HG03039 (cell line): ENCODE measurements at regions not wholly inside any gene's neighbourhood (a gene's known extent, or its start where the extent isn't known, plus 50 kb on each side); places are given as distances from the start of the nearest gene placed in this dataset.
"Not testable (repeated sequence)": the region's sequence is repeated elsewhere in the genome, so short reads cannot be mapped to it uniquely, and the experiment has no call there.

ENCODE experiments used
- ATAC-seq: cut with Tn5 transposase; IDR thresholded peaks from one replicate; pipeline ENCODE4 v1.9.1; 2021; ENCODE audit warnings: mild to moderate bottlenecking, moderate library complexity; ENCODE audit not compliant: unreplicated experiment

DNA sequence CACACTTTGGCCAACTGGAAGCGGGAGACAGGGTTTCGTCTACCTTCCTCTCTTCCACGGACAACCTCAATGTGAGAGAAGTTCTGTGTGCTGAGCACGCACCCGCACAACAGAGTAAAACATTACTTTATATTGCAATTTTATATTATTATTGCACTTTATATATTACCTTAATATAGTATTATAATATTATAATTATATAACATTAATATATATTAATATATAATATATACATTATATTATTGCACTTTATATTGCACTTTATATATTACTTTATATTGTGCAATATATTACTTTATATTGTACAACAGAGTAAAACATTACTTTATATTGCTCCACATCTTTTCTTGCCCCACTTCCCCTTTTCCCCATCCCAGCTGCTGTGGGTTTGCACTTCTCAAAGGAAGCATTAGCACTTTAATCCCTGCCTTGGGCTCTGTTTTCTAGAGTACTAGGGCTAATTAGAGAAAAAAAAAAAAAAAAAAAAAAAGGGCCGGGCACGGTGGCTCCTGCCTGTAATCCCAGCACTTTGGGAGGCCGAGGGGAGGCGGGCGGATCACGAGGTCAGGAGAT, 76.4 kb upstream of the SLC4A7 start:
- ATAC-seq: no peak

- ATAC-seq: no peak
Measured at GRCh38 chr3:27559835-27560234, 75.7 kb upstream of the SLC4A7 start.

DNA sequence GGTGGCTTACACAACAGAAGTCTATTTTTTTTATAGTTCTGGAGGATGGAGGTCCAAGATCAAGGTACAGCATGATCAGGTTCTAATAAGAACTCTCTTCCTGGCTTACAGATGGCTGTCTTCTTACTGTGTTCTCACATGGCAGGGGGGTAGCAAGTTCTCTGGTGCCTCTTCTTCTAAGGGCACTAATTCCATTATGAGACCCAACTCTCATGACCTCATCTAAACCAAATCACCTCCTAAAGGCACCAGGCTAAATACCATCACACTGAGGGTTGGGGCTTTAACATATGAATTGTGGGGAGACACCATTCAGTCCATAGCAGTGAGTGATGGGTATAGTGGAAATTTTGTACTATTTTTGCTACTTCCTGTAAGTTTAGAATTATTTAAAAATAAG, 75.2 kb upstream of the SLC4A7 start:
- no peak for ATAC-seq

DNA sequence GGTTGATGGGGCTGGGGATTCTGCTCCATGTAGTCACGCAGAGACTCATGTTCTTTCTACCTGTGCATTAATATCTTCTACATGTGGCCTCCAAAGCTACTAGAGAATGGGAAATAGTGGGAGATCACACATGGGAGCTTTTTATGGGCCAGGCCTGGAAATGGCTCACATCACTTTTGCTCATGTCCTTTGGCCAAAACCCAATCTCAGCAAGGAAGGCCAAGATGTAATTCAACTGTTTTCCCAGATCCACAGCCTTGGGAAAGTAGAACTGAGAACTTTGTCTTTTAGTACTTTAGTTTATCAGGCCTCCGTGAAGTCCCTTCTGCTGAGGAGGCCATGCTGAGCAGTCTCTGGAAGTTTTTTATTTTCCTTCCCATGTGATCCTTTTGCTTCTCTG, 73.2 kb upstream of the SLC4A7 start:
- no peak for ATAC-seq

DNA sequence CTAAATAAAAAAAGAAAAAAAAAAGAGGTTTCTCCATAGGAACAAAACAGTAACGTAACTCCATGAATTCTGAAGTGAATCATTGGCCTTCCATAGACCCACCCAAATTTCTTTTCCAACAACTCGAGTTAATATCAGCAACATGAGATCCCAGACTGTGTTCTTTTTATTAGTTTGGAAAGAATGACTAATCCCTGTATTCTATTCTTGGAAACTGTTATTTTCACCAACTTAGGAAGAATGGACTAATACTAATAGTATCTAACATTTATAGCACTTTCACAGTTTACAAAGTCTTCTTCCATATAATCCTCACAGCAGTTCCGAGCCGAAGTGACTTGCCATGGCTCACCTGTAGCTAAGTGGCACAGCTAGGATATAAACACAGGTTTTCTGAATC, 72.7 kb upstream of the SLC4A7 start:
- no peak for ATAC-seq

DNA sequence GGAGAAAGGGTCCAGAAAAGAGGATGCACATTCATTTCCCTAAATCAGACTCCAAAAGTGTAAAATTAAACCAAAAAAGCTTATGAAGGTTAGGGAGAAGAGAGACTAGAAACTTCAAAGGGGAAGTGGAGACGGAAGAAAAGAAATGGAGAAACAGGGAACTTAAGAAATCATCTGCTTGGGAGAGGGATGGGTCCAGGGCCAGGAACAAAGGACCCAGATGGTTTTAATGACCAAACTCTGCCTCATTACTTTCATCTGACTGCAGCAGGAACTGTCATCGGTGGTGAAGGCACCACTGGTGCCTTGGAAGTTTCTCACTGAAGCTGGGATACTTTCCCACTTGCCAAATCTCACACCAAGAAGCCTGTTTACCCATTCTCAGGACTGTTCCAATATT, 70.5 kb upstream of the SLC4A7 start:
- ATAC-seq: no peak

DNA sequence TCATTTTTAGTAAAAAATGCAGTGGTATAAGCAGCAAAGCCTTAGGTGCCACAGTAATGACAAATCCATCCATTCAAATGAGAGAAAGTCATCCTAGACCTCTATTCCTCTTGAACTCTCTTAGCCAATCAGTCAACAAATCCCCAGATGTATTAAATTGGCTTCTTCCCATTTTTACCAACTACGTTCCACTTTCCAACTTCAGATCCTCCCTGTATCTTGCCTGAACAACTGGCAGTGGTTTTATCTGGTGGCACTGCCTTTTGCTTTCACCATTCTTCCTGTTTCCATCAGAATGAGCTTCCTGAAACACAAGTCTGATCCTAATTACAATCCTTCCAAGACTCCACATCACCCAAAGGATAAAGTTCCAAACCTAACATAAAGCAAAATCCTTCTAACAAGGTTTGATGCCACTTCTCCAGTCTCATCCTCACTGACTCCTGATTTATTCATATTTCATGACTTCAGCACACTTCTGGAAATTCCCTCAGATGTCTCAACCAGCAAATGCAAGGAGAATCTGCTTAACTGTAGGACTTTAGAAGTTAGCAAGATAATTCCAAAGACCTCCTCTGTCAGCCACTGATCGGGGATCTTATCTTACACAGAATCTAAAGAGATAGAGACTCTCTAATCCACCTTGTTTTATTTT, 69.8 kb upstream of the SLC4A7 start:
- ATAC-seq: no peak

DNA sequence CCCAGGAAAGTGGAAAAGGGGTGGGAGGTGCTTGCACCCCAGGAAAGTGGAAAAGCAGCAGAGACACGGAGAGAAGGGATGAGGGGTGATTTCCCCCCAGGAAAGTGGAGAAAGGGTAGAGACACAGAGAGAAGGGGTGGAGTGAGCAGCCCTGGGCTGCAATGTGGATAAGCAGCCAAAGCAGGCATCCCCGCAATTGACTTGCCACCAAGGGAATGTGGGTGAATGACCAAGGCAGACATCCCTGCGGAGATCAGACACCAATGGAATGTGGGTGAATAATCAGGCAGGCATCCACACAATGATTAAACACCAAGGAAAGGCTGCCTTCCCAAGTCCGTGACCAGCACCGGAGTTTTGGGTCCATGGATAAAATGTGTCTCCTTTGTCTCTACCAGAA, 68.5 kb upstream of the SLC4A7 start:
- ATAC-seq: not testable (repeated sequence)

DNA sequence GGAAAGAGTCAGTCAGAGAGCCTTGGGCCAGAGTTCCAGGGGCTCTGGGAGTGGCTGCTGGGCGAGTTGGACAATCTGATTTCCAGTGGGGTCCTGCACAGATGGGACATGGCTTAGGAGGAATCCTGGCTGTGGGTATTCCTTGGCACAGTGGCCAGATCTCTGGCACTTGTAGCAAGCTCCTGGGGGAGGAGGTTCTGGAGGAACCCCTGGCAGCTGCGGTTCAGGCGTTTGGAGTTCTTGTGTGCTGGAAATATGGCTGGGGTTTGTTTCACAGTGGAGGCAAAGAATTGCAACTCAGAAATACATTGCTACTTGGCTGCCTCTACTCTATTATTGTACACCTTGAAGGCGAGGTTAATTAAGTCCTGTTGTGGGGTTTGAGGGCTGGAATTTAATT, 67.2 kb upstream of the SLC4A7 start:
- not testable (repeated sequence) for ATAC-seq

- ATAC-seq: no peak
Measured at GRCh38 chr3:27545061-27545460, 60.9 kb upstream of the SLC4A7 start.

GRCh38 chr3:27544372-27544865, 60.2 kb upstream of the SLC4A7 start:
- no peak for ATAC-seq

DNA sequence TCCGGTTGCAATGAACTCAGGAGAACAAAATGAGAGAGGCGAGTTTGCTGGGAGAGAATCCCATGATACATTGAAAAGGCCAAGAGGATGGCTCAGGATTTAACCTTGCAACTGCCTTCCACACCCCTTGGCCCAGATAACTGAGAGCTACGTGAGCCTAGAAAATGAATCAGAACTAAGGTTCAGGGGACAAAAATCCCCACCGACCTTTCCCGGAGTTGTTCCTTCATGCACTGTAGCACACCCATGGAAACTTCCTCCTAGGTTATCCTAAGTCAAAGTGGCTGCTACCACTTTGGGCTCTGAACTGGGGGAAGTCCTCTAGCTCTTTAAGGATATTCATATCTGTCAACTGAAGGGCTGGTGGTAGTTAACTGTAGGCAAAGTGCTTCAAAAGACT, 58.3 kb upstream of the SLC4A7 start:
- ATAC-seq: no peak

- ATAC-seq: no peak
Measured at GRCh38 chr3:27540231-27540630, 56.0 kb upstream of the SLC4A7 start.

DNA sequence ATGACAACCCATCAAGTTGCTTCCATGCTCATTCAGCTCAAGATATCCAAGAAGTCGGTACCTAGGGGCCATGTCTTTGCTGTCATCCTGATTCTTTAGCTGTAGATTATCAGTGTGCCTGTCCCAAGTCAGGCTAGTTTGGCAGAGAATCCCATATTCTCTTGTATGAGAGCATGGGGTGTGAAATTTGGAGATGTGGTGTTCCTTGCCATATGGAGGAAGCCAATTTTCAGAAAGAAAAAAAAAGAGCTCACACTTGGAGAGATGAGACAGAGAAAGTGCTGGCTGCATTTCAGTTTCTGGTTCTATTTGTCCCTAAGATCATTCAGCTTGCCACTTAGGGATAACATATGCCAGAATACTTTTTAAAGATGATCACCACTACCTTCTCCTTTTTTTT, 52.3 kb upstream of the SLC4A7 start:
- ATAC-seq: no peak

DNA sequence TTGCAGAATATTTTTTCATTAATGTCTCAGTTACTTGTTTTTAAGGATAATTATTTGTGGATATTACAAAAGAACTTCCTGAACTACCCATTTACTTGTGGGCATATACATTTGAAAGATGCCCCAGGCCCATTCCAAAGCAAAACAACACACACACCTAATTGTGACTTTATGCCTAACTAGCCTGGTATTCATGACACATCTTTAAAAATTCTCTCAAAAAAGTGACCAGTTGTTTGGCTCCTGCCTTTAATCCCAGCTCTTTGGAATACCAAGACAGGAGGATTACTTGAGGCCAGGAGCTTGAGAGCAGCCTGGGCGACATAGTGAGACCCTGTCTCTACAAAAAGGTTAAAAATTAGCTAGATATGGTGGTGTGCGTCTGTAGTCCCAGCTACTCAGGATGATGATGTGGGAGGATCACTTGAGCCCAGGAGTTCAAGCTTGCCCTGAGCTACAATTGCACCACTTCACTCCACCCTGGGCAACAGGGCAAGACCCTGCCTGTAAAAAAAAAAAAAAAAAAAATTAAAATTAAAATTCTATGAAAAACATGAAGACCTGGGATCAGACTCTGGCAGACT, 51.7 kb upstream of the SLC4A7 start:
- no peak for ATAC-seq

DNA sequence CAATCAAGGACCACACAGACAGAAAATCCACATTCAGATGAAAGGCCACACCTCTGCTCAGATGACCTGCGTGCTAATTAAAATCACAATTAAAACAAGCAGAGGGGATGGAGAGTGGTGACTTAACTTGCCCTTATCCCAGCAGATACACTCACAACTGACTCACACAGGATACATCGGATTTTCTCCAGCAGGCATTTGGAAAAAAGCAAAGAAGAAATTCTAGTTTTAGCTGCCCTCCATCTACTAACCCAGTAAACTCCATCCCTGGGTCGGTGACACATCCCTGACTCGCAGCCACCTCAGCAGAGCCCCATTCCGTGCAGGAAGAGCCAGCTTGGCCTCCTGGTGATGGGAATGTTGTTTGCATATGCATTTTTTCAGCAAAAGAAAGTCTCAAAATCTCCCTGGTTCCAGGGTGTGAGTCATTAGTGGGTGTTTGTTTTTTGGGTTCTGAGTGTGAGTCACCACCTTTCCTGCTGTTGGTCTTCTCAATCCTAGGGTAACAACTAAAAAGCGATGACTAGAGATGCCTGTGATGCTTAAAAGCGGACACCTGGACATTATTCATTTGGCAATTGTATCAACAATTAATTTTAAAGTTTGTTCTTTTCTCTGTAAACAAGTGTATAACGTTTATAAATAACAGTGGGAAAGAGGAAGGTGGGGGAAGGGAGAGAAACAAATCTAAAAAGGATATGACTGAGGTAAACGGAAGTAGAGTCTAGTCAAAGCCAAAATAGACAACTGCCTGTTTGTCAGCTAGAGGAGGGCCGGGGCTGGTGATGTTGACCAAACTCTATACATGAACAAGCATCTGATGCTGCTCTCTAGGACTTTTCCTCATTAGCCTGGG, 49.8 kb upstream of the SLC4A7 start:
- ATAC-seq: peak; percentile 58
